ENCODE measurements at regions not wholly inside any gene's neighbourhood (a gene's known extent, or its start where the extent isn't known, plus 50 kb on each side); places are given as distances from the start of the nearest gene placed in this dataset.

- Histone ChIP-seq H3K27ac (ENCODE audit: extremely low read length, insufficient read depth, low read length) (no peak overlapping the region), H3K4me2 (ENCODE audit: low read depth, low read length) (no peak overlapping the region), H3K27me3 (ENCODE audit: control insufficient read depth in 1 of 2, insufficient read depth in 2 of 2, low read length in 2 of 2) (peaks cover 0 to 7% of the 10 kb centered on the region in 2 experiments; a peak in 2 of 5 replicates), H3K36me3 (replicated peaks in 1 of 2; ENCODE audit: control insufficient read depth in 1 of 2, insufficient read depth in 2 of 2, low read length in 2 of 2) (no peaks in the 10 kb centered on the region), H3K9ac (ENCODE audit: insufficient read depth, low read depth, low read length) (no peak overlapping the region), H2AFZ (ENCODE audit: low read length) (no peak overlapping the region), H3K4me3 (replicated peaks in 1 of 3; ENCODE audit: insufficient read depth in 1 of 3, low read depth in 2 of 3, low read length in 3 of 3) (no peak overlapping the region), H3K4me1 (ENCODE audit: insufficient read depth, low read length) (peaks cover 29% of the 10 kb centered on the region), H3K79me2 (ENCODE audit: insufficient read depth, low read length) (no peaks in the 10 kb centered on the region), H3K9me3 (ENCODE audit: low read length) (no peaks in the 10 kb centered on the region), H4K20me1 (ENCODE audit: insufficient read depth, low read length) (no peaks in the 10 kb centered on the region)
- CTCF ChIA-PET (ENCODE audit: low intra/inter-chr PET ratio, low total read pairs) = no interaction called here
- in situ Hi-C loops (cut with HindIII; ENCODE audit: extremely low pct_ligation_motif_present, low pct_unique_long_range_greater_than_20kb) (no loop called here), intact Hi-C loops (cut with micrococcal nuclease; ENCODE audit: unreplicated experiment) (no loop called here)
- BruUV-seq (replicated peaks) = no TSS peak
- POLR2A ChIA-PET = no interaction called here
- no peak for TF ChIP-seq ZNF337 (CRISPR knock-in tag; IDR thresholded peaks at IDR 0.05; ENCODE audit: borderline replicate concordance, low read depth)
- TF ChIP-seq KLF6 (CRISPR knock-in tag; IDR thresholded peaks at IDR 0.05) = no peak
- TF ChIP-seq SUZ12 (IDR thresholded peaks at IDR 0.05; ENCODE audit: low read depth, low read length) = 0 out of 2 replicates have a peak, but pooled peaks have one; percentile 11
- no peak for TF ChIP-seq ZFP62 (CRISPR knock-in tag; IDR thresholded peaks at IDR 0.05)
- no peak for TF ChIP-seq ARNT (IDR thresholded peaks at IDR 0.05)
- no peak for FAIRE-seq
- WGBS (ENCODE audit: low lambda C conversion rate) = 95% methylated on average over 5 of the region's 5 CpGs
- no peak for DNase-seq (ENCODE audit: low spot score)
- no peak for ATAC-seq
Observed at GRCh38 chr16:11480634-11481033, 106.1 kb downstream of the LITAF start.

DNA sequence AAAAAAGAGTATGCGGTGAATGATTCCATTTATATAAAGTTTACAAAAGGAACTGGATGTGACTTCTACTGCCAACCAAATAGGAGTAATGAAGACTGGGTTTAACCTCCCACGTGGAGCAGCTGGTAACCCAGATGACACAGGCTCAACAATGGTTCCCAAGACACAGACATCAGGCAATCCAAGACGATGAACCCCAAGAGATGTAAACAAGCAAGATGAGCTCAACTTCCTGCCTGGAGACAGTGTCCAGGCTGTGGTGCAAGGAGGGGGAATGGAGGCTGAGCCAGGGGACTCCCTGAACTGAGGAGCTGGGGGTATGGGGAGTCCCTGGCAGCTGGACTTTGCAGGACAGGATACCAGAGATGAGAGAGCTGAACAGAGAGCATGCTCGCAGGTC, 104.7 kb downstream of the LITAF start:
- WGBS (ENCODE audit: low lambda C conversion rate) = 65% methylated on average over 4 of the region's 4 CpGs
- Histone ChIP-seq H2AFZ (ENCODE audit: low read length) (no peak overlapping the region), H3K4me1 (ENCODE audit: insufficient read depth, low read length) (peaks cover 29% of the 10 kb centered on the region), H3K4me2 (ENCODE audit: low read depth, low read length) (no peak overlapping the region), H3K27ac (ENCODE audit: extremely low read length, insufficient read depth, low read length) (no peak overlapping the region), H3K79me2 (ENCODE audit: insufficient read depth, low read length) (no peaks in the 10 kb centered on the region), H4K20me1 (ENCODE audit: insufficient read depth, low read length) (no peaks in the 10 kb centered on the region), H3K9me3 (ENCODE audit: low read length) (no peaks in the 10 kb centered on the region), H3K9ac (ENCODE audit: insufficient read depth, low read depth, low read length) (no peak overlapping the region), H3K27me3 (ENCODE audit: control insufficient read depth in 1 of 2, insufficient read depth in 2 of 2, low read length in 2 of 2) (no peaks in the 10 kb centered on the region), H3K36me3 (replicated peaks in 1 of 2; ENCODE audit: control insufficient read depth in 1 of 2, insufficient read depth in 2 of 2, low read length in 2 of 2) (no peaks in the 10 kb centered on the region), H3K4me3 (replicated peaks in 1 of 3; ENCODE audit: insufficient read depth in 1 of 3, low read depth in 2 of 3, low read length in 3 of 3) (no peak overlapping the region)
- no peak for ATAC-seq
- no TSS peak for BruUV-seq (replicated peaks)
- FAIRE-seq = no peak
- intact Hi-C loops (cut with micrococcal nuclease; ENCODE audit: unreplicated experiment) (no loop called here), in situ Hi-C loops (cut with HindIII; ENCODE audit: extremely low pct_ligation_motif_present, low pct_unique_long_range_greater_than_20kb) (no loop called here)
- POLR2A ChIA-PET = no interaction called here
- no peak for DNase-seq (ENCODE audit: low spot score)
- TF ChIP-seq SRY (CRISPR knock-in tag; IDR thresholded peaks at IDR 0.05) (no peak), ZNF205 (CRISPR knock-in tag; IDR thresholded peaks at IDR 0.05) (no peak), HIVEP1 (CRISPR knock-in tag; IDR thresholded peaks at IDR 0.05) (0 out of 2 replicates have a peak, but pooled peaks have one; percentile 28), SMYD3 (CRISPR knock-in tag; IDR thresholded peaks at IDR 0.05) (no peak)
- CTCF ChIA-PET (ENCODE audit: low intra/inter-chr PET ratio, low total read pairs) = no interaction called here

Measured in HepG2 (cell line).